ENCODE measurements at regions not wholly inside any gene's neighbourhood (a gene's known extent, or its start where the extent isn't known, plus 50 kb on each side); places are given as distances from the start of the nearest gene placed in this dataset.

- WGBS: 52% methylated on average over 4 of the region's 4 CpGs
- Histone ChIP-seq H3K4me3 (ENCODE audit: low read length) (no peak overlapping the region), H3K9ac (ENCODE audit: low read depth, low read length) (no peak overlapping the region), H3K4me1 (ENCODE audit: insufficient read depth, low read length) (no peaks in the 10 kb centered on the region), H3K27ac (ENCODE audit: low read depth, low read length) (no peak overlapping the region), H3K27me3 (ENCODE audit: insufficient read depth, low read length) (no peaks in the 10 kb centered on the region), H3K9me3 (ENCODE audit: insufficient read depth, low read depth, low read length) (no peaks in the 10 kb centered on the region), H3K36me3 (ENCODE audit: insufficient read depth, low read length) (no peaks in the 10 kb centered on the region)
Observed at GRCh38 chr5:103475629-103476240, 86.9 kb downstream of the NUDT12 start.

DNA sequence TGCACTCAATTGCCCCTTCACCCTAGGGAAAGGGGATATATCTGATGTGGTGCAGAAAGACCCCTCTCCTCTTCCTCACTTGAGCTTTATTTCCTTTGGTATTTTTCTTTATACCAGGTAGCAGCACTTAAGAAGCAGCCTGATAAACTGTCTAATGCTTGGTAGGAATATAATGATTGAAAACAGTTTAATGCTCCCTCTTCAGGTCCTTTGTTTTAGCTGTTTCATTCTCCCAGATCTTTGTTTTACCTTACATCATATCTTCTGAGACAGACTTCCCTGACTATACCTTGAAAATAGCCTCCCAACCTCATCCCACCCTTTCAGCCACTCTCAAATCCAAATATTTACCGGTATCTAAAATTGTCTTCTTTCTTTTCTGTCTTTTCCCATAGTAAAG is 87.9 kb downstream of the NUDT12 start:
- Histone ChIP-seq H3K27me3 (ENCODE audit: insufficient read depth, low read length) (no peaks in the 10 kb centered on the region), H3K9ac (ENCODE audit: low read depth, low read length) (no peak overlapping the region), H3K4me3 (ENCODE audit: low read length) (no peak overlapping the region), H3K36me3 (ENCODE audit: insufficient read depth, low read length) (no peaks in the 10 kb centered on the region), H3K4me1 (ENCODE audit: insufficient read depth, low read length) (no peaks in the 10 kb centered on the region), H3K27ac (ENCODE audit: low read depth, low read length) (no peak overlapping the region), H3K9me3 (ENCODE audit: insufficient read depth, low read depth, low read length) (no peaks in the 10 kb centered on the region)
- WGBS: 98% methylated on average over 1 of the region's 1 CpG

DNA sequence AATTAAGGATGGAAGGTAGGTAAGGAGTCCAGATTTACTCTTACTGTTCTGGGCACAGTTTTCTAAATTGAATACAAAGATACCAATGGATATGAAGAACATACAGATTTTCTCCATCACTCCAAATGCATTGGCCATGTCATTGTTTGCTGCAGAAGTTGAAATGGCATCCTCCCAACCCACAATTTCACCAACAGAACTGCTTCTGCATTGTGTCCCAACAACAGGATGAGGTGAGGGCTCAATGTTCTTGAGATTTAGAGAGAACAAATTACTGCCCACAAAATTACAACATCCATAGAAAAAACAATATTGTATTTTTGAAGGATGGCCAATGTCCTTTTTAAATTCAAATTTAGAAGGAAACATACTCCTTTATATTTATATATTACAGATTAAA is 88.9 kb downstream of the NUDT12 start:
- no peaks in the 10 kb centered on the region for H3K36me3 ChIP-seq (ENCODE audit: insufficient read depth, low read length)
- H3K27ac ChIP-seq (ENCODE audit: low read depth, low read length): no peak overlapping the region
- no peak overlapping the region for H3K4me3 ChIP-seq (ENCODE audit: low read length)
- no peak overlapping the region for H3K9ac ChIP-seq (ENCODE audit: low read depth, low read length)
- H3K27me3 ChIP-seq (ENCODE audit: insufficient read depth, low read length): no peaks in the 10 kb centered on the region
- H3K4me1 ChIP-seq (ENCODE audit: insufficient read depth, low read length): no peaks in the 10 kb centered on the region
- no peaks in the 10 kb centered on the region for H3K9me3 ChIP-seq (ENCODE audit: insufficient read depth, low read depth, low read length)

DNA sequence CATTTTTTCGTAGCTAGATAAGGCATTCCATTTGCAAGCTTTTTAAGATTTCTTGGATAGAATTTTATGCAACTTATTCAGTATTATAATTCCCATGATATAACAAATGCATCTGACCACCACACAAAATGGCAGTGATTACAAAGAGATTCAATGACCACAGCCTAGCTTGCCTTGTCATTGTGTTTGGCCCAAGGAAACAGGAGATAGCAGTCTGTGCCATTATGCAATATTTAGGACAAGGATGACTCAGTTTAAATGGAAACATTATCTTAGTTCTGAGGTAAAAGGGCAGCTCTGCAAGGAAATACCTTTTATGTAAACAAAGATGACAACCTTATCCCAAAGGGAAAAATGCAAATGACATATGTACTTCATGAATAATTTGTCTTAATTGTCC is 89.8 kb downstream of the NUDT12 start:
- H3K4me1 ChIP-seq (ENCODE audit: insufficient read depth, low read length): no peaks in the 10 kb centered on the region
- H3K36me3 ChIP-seq (ENCODE audit: insufficient read depth, low read length): no peaks in the 10 kb centered on the region
- H3K9me3 ChIP-seq (ENCODE audit: insufficient read depth, low read depth, low read length): no peaks in the 10 kb centered on the region
- 100% methylated on average over 1 of the region's 1 CpG for WGBS
- no peak overlapping the region for H3K27ac ChIP-seq (ENCODE audit: low read depth, low read length)
- H3K4me3 ChIP-seq (ENCODE audit: low read length): no peak overlapping the region
- H3K27me3 ChIP-seq (ENCODE audit: insufficient read depth, low read length): no peaks in the 10 kb centered on the region
- H3K9ac ChIP-seq (ENCODE audit: low read depth, low read length): no peak overlapping the region

DNA sequence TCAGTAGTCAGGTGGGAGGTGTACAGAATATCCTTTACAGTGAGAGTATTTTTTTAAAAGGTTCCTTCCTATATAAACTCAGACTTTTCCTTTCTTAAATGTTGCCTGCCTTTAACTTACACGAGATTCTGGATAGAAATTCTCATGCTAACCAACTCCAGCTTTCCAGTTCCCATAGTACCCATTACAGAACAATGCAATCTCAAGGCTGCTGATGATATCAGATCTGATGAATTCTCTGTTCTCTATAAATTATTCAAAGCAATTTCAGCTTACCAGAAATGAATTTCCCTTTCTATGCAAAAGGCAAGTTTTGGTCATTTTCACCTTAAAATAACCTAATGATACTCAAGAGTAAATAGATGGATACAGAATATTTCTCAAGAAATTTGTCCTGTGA is 90.3 kb downstream of the NUDT12 start:
- H3K9me3 ChIP-seq (ENCODE audit: insufficient read depth, low read depth, low read length): no peaks in the 10 kb centered on the region
- no peaks in the 10 kb centered on the region for H3K27me3 ChIP-seq (ENCODE audit: insufficient read depth, low read length)
- 75% methylated on average over 1 of the region's 1 CpG for WGBS
- no peaks in the 10 kb centered on the region for H3K36me3 ChIP-seq (ENCODE audit: insufficient read depth, low read length)
- no peak overlapping the region for H3K27ac ChIP-seq (ENCODE audit: low read depth, low read length)
- H3K9ac ChIP-seq (ENCODE audit: low read depth, low read length): no peak overlapping the region
- H3K4me3 ChIP-seq (ENCODE audit: low read length): no peak overlapping the region
- H3K4me1 ChIP-seq (ENCODE audit: insufficient read depth, low read length): no peaks in the 10 kb centered on the region

DNA sequence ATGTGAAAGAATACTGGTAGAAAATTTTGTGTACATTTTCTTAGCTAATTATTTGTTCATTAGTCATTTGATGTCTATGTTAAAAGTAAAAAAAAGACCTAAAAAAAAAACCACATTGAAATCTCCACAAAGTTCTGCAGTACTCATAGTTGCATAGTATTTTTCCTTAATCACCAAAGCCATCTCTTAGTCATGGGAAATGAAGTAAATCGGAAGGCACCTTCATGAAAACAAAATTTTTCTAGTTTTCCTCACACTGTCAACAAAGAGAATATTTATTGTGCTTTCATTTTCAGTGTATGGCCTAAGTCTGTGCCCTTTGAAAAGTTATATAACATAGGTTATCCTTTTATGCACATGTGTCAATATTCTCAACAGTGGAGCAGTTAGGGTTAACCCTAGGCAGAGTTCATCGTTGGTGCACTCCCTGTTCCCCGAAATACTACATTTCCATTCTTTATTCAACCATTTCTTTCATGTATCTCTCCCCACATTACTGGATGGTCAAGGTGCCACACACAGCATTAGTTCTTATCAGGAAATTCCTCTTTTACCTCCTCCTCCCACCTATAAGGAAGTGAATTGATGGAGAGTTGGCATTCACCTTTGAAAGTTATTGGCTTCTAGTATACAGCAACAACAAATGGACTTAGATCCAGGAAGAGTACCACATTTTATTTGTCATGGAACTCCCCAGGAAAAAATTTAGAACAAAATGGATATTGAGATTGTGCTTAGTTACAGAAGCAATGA is 93.1 kb downstream of the NUDT12 start:
- Histone ChIP-seq H3K9me3 (ENCODE audit: insufficient read depth, low read depth, low read length) (no peaks in the 10 kb centered on the region), H3K4me1 (ENCODE audit: insufficient read depth, low read length) (no peaks in the 10 kb centered on the region), H3K4me3 (ENCODE audit: low read length) (no peak overlapping the region), H3K27ac (ENCODE audit: low read depth, low read length) (no peak overlapping the region), H3K9ac (ENCODE audit: low read depth, low read length) (no peak overlapping the region), H3K36me3 (ENCODE audit: insufficient read depth, low read length) (no peaks in the 10 kb centered on the region), H3K27me3 (ENCODE audit: insufficient read depth, low read length) (no peaks in the 10 kb centered on the region)
- 87% methylated on average over 3 of the region's 3 CpGs for WGBS

DNA sequence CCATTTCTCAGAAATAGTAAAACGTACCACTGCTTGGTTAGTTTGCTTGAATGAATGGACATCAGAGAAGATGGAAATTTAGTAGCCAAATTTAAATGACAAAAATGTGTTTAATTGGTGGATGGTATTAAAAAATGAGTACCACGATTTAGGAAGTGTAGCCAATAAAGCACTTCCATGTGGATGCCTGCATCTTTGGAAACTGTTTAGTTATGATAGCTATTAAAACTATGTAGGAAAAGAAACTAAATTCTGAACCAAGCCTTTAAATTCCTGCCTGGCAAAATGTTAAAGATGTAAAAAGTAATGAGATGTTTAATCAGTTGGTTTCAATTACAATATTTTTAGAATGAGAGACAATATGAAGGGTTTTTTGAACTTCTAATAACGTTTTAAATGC is 94.8 kb downstream of the NUDT12 start:
- Histone ChIP-seq H3K27me3 (ENCODE audit: insufficient read depth, low read length) (no peaks in the 10 kb centered on the region), H3K9me3 (ENCODE audit: insufficient read depth, low read depth, low read length) (no peaks in the 10 kb centered on the region), H3K4me3 (ENCODE audit: low read length) (no peak overlapping the region), H3K9ac (ENCODE audit: low read depth, low read length) (no peak overlapping the region), H3K4me1 (ENCODE audit: insufficient read depth, low read length) (no peaks in the 10 kb centered on the region), H3K27ac (ENCODE audit: low read depth, low read length) (no peak overlapping the region), H3K36me3 (ENCODE audit: insufficient read depth, low read length) (no peaks in the 10 kb centered on the region)
- WGBS: 94% methylated on average over 2 of the region's 3 CpGs

DNA sequence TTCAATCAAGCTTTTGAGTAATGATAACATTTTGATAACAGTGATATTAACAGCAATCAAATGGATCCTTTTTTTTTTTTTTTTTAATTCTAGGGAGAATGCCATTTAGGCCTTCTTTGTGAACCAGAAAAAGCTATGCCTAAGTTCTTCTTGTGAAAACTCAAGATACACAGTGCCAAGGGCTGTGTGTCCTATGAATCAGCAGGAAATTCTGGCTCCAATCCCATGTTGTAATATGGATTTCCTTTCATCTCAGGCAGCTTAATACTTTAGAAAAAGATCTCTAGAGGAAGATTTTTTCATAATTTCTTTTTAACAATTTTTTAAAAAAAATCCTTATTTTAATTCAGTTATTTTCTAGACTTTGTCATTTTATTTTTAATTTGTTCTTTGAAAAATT is 96.1 kb downstream of the NUDT12 start:
- Histone ChIP-seq H3K9me3 (ENCODE audit: insufficient read depth, low read depth, low read length) (no peaks in the 10 kb centered on the region), H3K36me3 (ENCODE audit: insufficient read depth, low read length) (no peaks in the 10 kb centered on the region), H3K27me3 (ENCODE audit: insufficient read depth, low read length) (no peaks in the 10 kb centered on the region), H3K9ac (ENCODE audit: low read depth, low read length) (no peak overlapping the region), H3K4me3 (ENCODE audit: low read length) (no peak overlapping the region), H3K4me1 (ENCODE audit: insufficient read depth, low read length) (no peaks in the 10 kb centered on the region), H3K27ac (ENCODE audit: low read depth, low read length) (no peak overlapping the region)

- Histone ChIP-seq H3K36me3 (ENCODE audit: insufficient read depth, low read length) (no peaks in the 10 kb centered on the region), H3K9ac (ENCODE audit: low read depth, low read length) (no peak overlapping the region), H3K27ac (ENCODE audit: low read depth, low read length) (no peak overlapping the region), H3K4me1 (ENCODE audit: insufficient read depth, low read length) (no peaks in the 10 kb centered on the region), H3K27me3 (ENCODE audit: insufficient read depth, low read length) (no peaks in the 10 kb centered on the region), H3K9me3 (ENCODE audit: insufficient read depth, low read depth, low read length) (no peaks in the 10 kb centered on the region), H3K4me3 (ENCODE audit: low read length) (no peak overlapping the region)
Observed at GRCh38 chr5:103465891-103466290, 96.7 kb downstream of the NUDT12 start.

- no peak overlapping the region for H3K9ac ChIP-seq (ENCODE audit: low read depth, low read length)
- H3K9me3 ChIP-seq (ENCODE audit: insufficient read depth, low read depth, low read length): no peaks in the 10 kb centered on the region
- no peak overlapping the region for H3K4me3 ChIP-seq (ENCODE audit: low read length)
- WGBS: 92% methylated on average over 5 of the region's 5 CpGs
- H3K27me3 ChIP-seq (ENCODE audit: insufficient read depth, low read length): no peaks in the 10 kb centered on the region
- no peaks in the 10 kb centered on the region for H3K36me3 ChIP-seq (ENCODE audit: insufficient read depth, low read length)
- H3K4me1 ChIP-seq (ENCODE audit: insufficient read depth, low read length): no peaks in the 10 kb centered on the region
- no peak overlapping the region for H3K27ac ChIP-seq (ENCODE audit: low read depth, low read length)
Observed at GRCh38 chr5:103464835-103465484, 97.6 kb downstream of the NUDT12 start.

GRCh38 chr5:103463261-103463660 is 99.3 kb downstream of the NUDT12 start:
- Histone ChIP-seq H3K9ac (ENCODE audit: low read depth, low read length) (no peak overlapping the region), H3K9me3 (ENCODE audit: insufficient read depth, low read depth, low read length) (no peaks in the 10 kb centered on the region), H3K36me3 (ENCODE audit: insufficient read depth, low read length) (no peaks in the 10 kb centered on the region), H3K4me1 (ENCODE audit: insufficient read depth, low read length) (no peaks in the 10 kb centered on the region), H3K27ac (ENCODE audit: low read depth, low read length) (no peak overlapping the region), H3K27me3 (ENCODE audit: insufficient read depth, low read length) (no peaks in the 10 kb centered on the region), H3K4me3 (ENCODE audit: low read length) (no peak overlapping the region)
- 97% methylated on average over 5 of the region's 5 CpGs for WGBS
